ENCODE measurements at regions not wholly inside any gene's neighbourhood (a gene's known extent, or its start where the extent isn't known, plus 50 kb on each side); places are given as distances from the start of the nearest gene placed in this dataset.

DNA sequence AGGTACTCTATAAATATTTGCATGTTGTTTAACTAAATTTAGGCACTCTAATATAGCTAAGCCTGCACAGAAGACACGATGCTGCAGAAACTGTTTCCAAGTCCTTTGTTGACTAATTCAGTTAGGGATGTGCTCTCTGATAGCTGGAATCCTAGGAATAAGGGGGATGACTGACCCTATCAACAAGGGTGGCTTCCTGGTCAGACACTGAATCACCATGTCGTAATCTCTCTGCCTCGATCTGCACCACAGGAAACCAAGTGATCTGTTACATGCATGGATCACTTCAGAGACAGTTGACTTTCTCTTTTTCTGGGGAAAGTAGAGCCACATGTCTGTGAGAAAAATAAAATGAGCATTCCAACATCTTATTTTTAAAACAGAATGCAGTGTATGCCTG, 169.1 kb downstream of the GUCY2F start:
- no peaks in the 10 kb centered on the region for H3K27me3 ChIP-seq (ENCODE audit: control insufficient read depth, insufficient read depth, low read length)
- H3K36me3 ChIP-seq (ENCODE audit: control insufficient read depth, insufficient read depth, low read length), result no peaks in the 10 kb centered on the region
- DNase-seq, result no peak
- H3K27ac ChIP-seq (ENCODE audit: low read length), result no peak overlapping the region
- no peaks in the 10 kb centered on the region for H3K4me1 ChIP-seq (ENCODE audit: control insufficient read depth, insufficient read depth, low read length)
- H3K4me3 ChIP-seq (ENCODE audit: low read length), result no peak overlapping the region
- H3K9me3 ChIP-seq (ENCODE audit: control insufficient read depth, low read depth, low read length), result no peaks in the 10 kb centered on the region
- no CpG with 5 or more reads among the region's 3 CpGs for WGBS (ENCODE audit: insufficient coverage, low lambda C conversion rate)

DNA sequence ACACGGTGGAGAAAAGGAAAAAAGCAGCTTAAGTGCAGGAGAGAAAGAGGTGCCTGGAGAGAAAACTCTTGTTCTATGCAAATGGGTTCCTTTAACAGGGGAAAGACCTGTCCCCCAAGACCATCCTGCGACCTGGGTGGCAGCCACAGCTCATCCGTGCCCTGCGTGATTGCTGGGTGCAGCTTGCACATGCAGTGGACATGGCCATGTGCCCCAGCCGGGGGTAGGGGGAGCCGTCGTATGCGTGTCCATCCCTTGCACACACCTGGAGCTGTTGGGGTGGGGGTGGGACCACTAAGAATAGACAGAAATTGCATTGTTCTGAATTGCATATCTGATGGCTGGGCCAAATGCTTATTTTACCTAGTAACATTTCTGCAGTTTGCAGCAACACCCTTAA, 171.9 kb downstream of the GUCY2F start:
- Histone ChIP-seq H3K36me3 (ENCODE audit: control insufficient read depth, insufficient read depth, low read length) (no peaks in the 10 kb centered on the region), H3K9me3 (ENCODE audit: control insufficient read depth, low read depth, low read length) (no peaks in the 10 kb centered on the region), H3K4me1 (ENCODE audit: control insufficient read depth, insufficient read depth, low read length) (no peaks in the 10 kb centered on the region), H3K27me3 (ENCODE audit: control insufficient read depth, insufficient read depth, low read length) (no peaks in the 10 kb centered on the region), H3K27ac (ENCODE audit: low read length) (no peak overlapping the region), H3K4me3 (ENCODE audit: low read length) (no peak overlapping the region)
- no CpG with 5 or more reads among the region's 8 CpGs for WGBS (ENCODE audit: insufficient coverage, low lambda C conversion rate)
- DNase-seq, result no peak

DNA sequence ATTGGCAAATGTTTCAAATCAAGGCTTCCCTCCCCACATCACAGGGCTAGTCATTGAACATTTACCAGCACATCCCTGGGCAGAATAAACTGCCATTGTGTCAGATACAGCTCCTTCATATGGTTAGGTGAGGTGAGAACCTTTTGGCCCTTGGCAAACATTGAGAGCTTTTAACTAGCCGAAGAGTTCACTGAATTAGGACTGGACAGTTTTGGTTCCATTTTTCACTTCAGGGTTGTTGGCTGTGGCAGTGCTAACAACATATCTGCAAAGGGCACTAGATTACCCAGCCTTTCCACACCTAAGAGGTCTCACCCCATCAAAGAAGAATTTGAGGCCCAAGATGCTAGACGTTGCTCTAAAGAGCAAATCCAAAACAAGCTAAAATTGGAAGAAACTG, 180.7 kb downstream of the GUCY2F start:
- no peak for DNase-seq
- no CpG with 5 or more reads among the region's 2 CpGs for WGBS (ENCODE audit: insufficient coverage, low lambda C conversion rate)
- no peaks in the 10 kb centered on the region for H3K4me1 ChIP-seq (ENCODE audit: control insufficient read depth, insufficient read depth, low read length)
- no peak overlapping the region for H3K4me3 ChIP-seq (ENCODE audit: low read length)
- no peaks in the 10 kb centered on the region for H3K9me3 ChIP-seq (ENCODE audit: control insufficient read depth, low read depth, low read length)
- H3K27me3 ChIP-seq (ENCODE audit: control insufficient read depth, insufficient read depth, low read length), result no peaks in the 10 kb centered on the region
- H3K36me3 ChIP-seq (ENCODE audit: control insufficient read depth, insufficient read depth, low read length), result no peaks in the 10 kb centered on the region
- H3K27ac ChIP-seq (ENCODE audit: low read length), result no peak overlapping the region

DNA sequence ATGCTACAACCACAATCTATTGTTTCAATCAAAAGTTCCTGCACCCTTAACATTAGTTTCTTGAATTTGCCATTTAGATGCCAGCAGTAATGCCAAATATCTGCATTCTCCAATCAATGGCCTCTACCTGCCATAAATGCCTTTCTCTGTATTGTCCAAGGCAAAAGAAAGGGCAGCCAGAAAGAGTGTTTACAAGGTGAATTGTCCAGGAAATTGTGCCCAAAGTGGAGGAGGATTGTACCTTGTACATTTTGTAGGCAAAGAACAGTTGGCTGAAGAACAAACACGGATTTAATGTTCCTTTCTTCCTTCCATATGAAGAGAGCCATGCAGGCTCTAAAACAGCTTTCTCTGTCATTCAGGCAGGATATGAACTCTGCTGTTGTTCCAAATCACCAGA, 181.5 kb downstream of the GUCY2F start:
- WGBS (ENCODE audit: insufficient coverage, low lambda C conversion rate), result no CpG with 5 or more reads among the region's 1 CpG
- no peaks in the 10 kb centered on the region for H3K9me3 ChIP-seq (ENCODE audit: control insufficient read depth, low read depth, low read length)
- DNase-seq, result no peak
- H3K27me3 ChIP-seq (ENCODE audit: control insufficient read depth, insufficient read depth, low read length), result no peaks in the 10 kb centered on the region
- H3K4me3 ChIP-seq (ENCODE audit: low read length), result no peak overlapping the region
- no peaks in the 10 kb centered on the region for H3K4me1 ChIP-seq (ENCODE audit: control insufficient read depth, insufficient read depth, low read length)
- no peak overlapping the region for H3K27ac ChIP-seq (ENCODE audit: low read length)
- no peaks in the 10 kb centered on the region for H3K36me3 ChIP-seq (ENCODE audit: control insufficient read depth, insufficient read depth, low read length)

DNA sequence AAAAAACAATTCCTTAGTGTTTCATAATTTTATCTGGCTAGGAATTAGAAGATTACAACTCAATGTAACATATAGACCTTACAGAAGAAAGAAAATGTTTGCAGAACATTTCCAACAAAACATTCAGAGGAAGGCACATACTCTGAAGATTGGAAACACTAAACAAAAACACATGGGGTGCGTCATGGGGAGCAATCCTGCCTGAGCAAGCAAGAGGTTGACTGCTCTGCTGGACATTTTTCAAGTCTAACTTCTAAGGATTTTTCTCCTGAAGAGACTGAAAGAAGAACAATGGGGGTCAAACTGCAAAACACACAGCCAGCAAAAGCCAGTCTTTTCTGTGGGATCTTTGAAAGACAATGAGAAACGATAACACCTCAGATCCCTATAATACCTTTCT, 182.8 kb downstream of the GUCY2F start:
- Histone ChIP-seq H3K36me3 (ENCODE audit: control insufficient read depth, insufficient read depth, low read length) (no peaks in the 10 kb centered on the region), H3K9me3 (ENCODE audit: control insufficient read depth, low read depth, low read length) (no peaks in the 10 kb centered on the region), H3K27me3 (ENCODE audit: control insufficient read depth, insufficient read depth, low read length) (no peaks in the 10 kb centered on the region), H3K4me3 (ENCODE audit: low read length) (no peak overlapping the region), H3K27ac (ENCODE audit: low read length) (no peak overlapping the region), H3K4me1 (ENCODE audit: control insufficient read depth, insufficient read depth, low read length) (no peaks in the 10 kb centered on the region)
- DNase-seq, result no peak
- no CpG with 5 or more reads among the region's 2 CpGs for WGBS (ENCODE audit: insufficient coverage, low lambda C conversion rate)

DNA sequence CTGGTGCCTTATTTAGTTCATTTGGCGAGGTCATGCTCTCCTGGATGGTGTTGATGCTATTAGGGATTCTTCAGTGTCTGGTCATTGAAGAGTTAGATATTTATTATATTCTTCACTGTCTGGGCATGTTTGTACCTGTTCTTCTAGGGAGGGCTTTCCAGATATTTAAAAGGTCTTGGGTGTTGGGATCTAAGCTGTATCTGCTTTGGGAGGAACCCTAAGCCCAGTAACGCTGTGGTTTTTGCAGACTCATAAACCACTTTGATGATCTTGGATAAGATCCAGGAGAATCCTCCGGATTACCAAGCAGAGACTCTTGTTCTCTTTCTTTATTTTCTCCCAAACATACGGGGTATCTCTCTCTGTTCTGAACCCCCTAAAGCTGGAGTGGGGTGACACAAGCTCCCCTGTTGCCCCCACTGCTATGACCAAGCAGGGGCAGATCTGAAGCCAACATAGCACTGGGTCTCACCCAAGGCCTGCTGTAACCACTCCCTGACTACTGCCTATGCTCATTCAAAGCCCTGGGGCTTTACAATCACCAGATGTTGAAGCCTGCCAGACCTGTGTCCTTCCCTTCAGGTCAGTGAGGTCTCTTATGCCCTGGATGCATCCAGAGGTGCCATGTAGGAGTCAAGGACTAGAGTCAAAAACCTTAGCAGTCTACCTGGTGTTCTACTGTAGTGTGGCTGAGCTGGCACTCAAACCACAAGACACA, 187.6 kb downstream of the GUCY2F start:
- no peaks in the 10 kb centered on the region for H3K9me3 ChIP-seq (ENCODE audit: control insufficient read depth, low read depth, low read length)
- H3K36me3 ChIP-seq (ENCODE audit: control insufficient read depth, insufficient read depth, low read length), result no peaks in the 10 kb centered on the region
- no peaks in the 10 kb centered on the region for H3K27me3 ChIP-seq (ENCODE audit: control insufficient read depth, insufficient read depth, low read length)
- H3K4me3 ChIP-seq (ENCODE audit: low read length), result no peak overlapping the region
- no peak for DNase-seq
- H3K4me1 ChIP-seq (ENCODE audit: control insufficient read depth, insufficient read depth, low read length), result no peaks in the 10 kb centered on the region
- no peak overlapping the region for H3K27ac ChIP-seq (ENCODE audit: low read length)
- WGBS (ENCODE audit: insufficient coverage, low lambda C conversion rate), result no CpG with 5 or more reads among the region's 4 CpGs

DNA sequence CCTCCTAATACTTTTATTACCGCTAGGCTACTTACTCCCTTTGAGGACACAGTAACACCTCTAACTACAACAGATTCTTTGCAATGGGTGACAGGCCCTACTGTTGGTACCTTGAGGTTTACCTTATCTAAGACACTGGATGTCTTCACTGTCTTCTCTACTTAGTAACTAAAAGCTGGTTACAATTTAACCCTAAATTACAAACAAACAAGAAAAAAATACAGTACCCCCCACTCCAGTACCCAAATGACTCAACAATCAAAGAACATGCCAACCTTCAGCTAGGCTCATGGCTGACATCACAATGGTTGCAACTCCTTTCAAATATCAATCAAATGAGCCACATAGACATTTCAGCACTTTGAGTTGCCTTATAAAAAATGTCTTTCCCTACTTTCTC, 198.0 kb downstream of the GUCY2F start:
- Histone ChIP-seq H3K4me3 (ENCODE audit: low read length) (no peak overlapping the region), H3K27me3 (ENCODE audit: control insufficient read depth, insufficient read depth, low read length) (no peaks in the 10 kb centered on the region), H3K36me3 (ENCODE audit: control insufficient read depth, insufficient read depth, low read length) (no peaks in the 10 kb centered on the region), H3K9me3 (ENCODE audit: control insufficient read depth, low read depth, low read length) (no peaks in the 10 kb centered on the region), H3K27ac (ENCODE audit: low read length) (no peak overlapping the region), H3K4me1 (ENCODE audit: control insufficient read depth, insufficient read depth, low read length) (peaks cover 6% of the 10 kb centered on the region)
- WGBS (ENCODE audit: insufficient coverage, low lambda C conversion rate), result no CpG with 5 or more reads among the region's 1 CpG
- no peak for DNase-seq

DNA sequence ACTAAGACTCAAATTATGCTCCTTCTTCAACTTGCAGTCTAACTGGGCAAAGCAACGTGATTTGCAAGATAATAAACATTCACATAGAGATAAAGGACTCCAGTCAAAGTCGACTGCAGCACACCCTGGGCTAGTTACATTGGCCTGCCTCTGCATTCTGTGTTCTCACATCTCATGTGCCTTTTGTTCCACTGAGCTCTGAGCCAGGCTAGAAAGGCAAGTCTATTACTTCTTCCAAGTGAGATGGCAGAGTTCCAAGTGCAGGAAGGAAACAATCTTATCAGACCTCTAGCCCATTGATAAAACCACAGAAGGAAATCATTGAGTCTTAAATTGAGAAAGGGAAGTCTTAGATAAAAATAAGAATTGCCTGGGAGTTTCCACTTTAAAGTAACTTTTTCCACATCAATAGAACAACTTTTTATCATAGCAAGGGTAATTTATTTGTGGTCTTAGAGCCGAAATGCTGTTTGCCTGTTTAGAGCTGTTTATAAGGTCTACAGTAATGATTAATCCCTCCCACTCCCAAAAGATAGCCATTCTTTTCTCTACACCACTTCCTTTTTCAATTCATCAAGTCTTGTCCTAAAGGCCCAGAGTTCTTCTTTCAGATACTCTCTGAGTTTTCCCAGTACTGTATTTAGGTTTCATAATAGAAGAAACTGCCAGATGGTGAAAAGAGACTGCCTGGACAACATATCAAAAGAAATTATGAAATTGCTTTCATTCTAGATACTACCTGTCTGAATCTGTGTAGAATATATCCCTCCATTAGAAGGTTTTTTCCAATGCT, 200.2 kb downstream of the GUCY2F start:
- Histone ChIP-seq H3K9me3 (ENCODE audit: control insufficient read depth, low read depth, low read length) (no peaks in the 10 kb centered on the region), H3K4me3 (ENCODE audit: low read length) (no peak overlapping the region), H3K27ac (ENCODE audit: low read length) (peak overlapping the region; percentile 26), H3K27me3 (ENCODE audit: control insufficient read depth, insufficient read depth, low read length) (no peaks in the 10 kb centered on the region), H3K4me1 (ENCODE audit: control insufficient read depth, insufficient read depth, low read length) (peaks cover 6% of the 10 kb centered on the region), H3K36me3 (ENCODE audit: control insufficient read depth, insufficient read depth, low read length) (no peaks in the 10 kb centered on the region)
- DNase-seq, result peak; percentile 63 to 81
- no CpG with 5 or more reads among the region's 3 CpGs for WGBS (ENCODE audit: insufficient coverage, low lambda C conversion rate)

DNA sequence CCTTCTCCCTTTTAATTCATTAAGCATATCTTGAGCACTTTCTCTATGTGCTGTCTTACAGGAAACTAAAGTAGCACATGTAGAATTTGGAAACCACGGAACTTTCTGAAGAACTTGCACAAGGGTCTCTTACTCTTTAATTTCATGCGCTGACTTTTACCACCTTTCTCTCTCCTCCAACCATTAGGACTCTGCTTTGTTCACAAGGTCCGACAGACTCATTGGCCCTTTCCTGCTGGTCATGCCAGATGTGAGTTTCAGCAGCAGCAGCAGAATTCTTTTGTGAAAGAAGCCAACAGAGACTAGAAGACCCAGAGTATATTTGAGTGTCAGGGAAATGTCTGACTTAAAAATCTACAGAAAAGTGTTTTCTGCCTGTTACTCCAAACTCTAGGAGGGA, 207.1 kb downstream of the GUCY2F start:
- no peak overlapping the region for H3K4me3 ChIP-seq (ENCODE audit: low read length)
- H3K27me3 ChIP-seq (ENCODE audit: control insufficient read depth, insufficient read depth, low read length), result no peaks in the 10 kb centered on the region
- no peak overlapping the region for H3K27ac ChIP-seq (ENCODE audit: low read length)
- no peaks in the 10 kb centered on the region for H3K4me1 ChIP-seq (ENCODE audit: control insufficient read depth, insufficient read depth, low read length)
- no peak for DNase-seq
- WGBS (ENCODE audit: insufficient coverage, low lambda C conversion rate), result no CpG with 5 or more reads among the region's 3 CpGs
- H3K36me3 ChIP-seq (ENCODE audit: control insufficient read depth, insufficient read depth, low read length), result no peaks in the 10 kb centered on the region
- H3K9me3 ChIP-seq (ENCODE audit: control insufficient read depth, low read depth, low read length), result no peaks in the 10 kb centered on the region

DNA sequence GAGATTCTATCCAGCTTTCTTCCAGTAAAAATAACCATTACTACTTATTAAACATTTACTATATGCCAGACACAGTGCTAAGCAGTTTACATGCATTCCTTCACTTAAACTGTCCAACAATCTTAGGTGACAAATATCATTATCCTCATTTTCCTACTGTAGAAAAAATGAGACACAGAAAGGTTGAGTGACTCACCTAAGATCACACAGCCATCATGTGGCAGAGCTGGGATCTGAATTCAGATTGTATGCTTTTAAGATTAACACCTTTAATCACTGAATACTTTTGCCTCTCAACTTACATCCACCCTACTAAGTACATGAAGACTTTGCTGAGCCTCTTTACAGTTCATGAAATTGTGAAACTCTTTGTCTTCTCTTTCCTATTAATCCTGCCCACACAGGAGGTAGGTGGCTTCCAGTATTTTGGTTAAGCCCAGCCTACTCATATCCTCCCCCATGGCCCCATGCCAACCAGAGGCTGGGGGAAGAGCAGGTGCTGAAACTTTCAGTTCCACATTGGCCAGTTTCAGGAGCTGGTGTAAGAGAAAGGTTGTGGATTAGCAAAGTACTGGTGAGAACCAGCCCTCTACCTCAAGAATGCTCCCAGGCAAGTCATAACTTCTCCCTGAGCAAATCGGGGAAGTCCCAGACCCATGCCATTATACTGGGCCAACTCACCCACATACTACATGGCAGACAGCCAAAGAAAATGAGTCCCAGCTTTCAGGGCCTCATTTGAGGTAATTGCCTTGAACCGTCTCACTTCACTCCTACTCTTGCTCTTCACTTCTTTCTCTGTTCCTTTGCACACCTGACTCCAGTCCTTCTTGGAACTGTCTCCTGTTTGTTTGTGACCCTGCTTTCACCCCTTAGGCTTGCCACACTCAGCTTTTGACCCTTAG, 211.1 kb downstream of the GUCY2F start:
- no peak overlapping the region for H3K4me3 ChIP-seq (ENCODE audit: low read length)
- peak in 1 of 2 donors; percentile 11 for DNase-seq
- WGBS (ENCODE audit: insufficient coverage, low lambda C conversion rate), result 83% methylated on average over 1 of the region's 2 CpGs
- no peaks in the 10 kb centered on the region for H3K27me3 ChIP-seq (ENCODE audit: control insufficient read depth, insufficient read depth, low read length)
- no peaks in the 10 kb centered on the region for H3K4me1 ChIP-seq (ENCODE audit: control insufficient read depth, insufficient read depth, low read length)
- H3K36me3 ChIP-seq (ENCODE audit: control insufficient read depth, insufficient read depth, low read length), result no peaks in the 10 kb centered on the region
- no peak overlapping the region for H3K27ac ChIP-seq (ENCODE audit: low read length)
- no peaks in the 10 kb centered on the region for H3K9me3 ChIP-seq (ENCODE audit: control insufficient read depth, low read depth, low read length)

Data from large intestine (tissue), 3 donors.